ENCODE measurements at regions not wholly inside any gene's neighbourhood (a gene's known extent, or its start where the extent isn't known, plus 50 kb on each side); places are given as distances from the start of the nearest gene placed in this dataset.

DNA sequence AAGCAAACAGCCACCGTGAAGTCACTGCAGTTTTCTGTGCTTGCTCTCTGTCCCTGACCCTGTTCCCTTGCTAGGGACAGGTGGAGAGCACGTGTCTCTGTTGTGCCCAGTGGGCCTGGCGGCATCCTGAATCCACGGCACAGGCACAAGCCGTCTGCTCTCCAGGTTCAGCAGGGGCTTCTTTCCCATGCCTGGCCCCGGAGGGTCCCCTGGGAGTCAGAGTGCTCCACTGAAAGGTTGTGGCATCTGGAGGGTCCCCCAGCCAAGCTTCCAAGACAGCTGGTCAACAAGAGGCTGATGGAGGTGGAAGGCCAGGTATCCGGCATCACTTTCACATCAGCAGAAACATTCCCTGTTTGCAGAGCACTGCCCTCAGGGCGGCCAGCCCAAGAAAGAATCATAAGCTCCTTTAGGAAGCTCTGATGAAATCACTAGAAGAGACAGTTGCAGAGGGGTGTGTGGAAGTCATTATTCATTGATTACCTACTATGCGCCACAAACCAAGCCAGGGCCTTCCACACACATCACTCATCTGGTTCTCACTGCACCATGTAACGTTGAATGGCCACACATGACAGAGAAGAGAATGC, 346.4 kb upstream of the B3GAT1 start:
- POLR2A ChIA-PET, result no interaction called here
- TF ChIP-seq, protein P1, sequence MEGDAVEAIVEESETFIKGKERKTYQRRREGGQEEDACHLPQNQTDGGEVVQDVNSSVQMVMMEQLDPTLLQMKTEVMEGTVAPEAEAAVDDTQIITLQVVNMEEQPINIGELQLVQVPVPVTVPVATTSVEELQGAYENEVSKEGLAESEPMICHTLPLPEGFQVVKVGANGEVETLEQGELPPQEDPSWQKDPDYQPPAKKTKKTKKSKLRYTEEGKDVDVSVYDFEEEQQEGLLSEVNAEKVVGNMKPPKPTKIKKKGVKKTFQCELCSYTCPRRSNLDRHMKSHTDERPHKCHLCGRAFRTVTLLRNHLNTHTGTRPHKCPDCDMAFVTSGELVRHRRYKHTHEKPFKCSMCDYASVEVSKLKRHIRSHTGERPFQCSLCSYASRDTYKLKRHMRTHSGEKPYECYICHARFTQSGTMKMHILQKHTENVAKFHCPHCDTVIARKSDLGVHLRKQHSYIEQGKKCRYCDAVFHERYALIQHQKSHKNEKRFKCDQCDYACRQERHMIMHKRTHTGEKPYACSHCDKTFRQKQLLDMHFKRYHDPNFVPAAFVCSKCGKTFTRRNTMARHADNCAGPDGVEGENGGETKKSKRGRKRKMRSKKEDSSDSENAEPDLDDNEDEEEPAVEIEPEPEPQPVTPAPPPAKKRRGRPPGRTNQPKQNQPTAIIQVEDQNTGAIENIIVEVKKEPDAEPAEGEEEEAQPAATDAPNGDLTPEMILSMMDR (IDR thresholded peaks at IDR 0.05; ENCODE audit: control extremely low read depth, extremely low read depth, low read depth, missing control alignments), result no peak
- CTCF ChIA-PET, result no interaction called here
- no peak for DNase-seq (ENCODE audit: extremely low spot score)

DNA sequence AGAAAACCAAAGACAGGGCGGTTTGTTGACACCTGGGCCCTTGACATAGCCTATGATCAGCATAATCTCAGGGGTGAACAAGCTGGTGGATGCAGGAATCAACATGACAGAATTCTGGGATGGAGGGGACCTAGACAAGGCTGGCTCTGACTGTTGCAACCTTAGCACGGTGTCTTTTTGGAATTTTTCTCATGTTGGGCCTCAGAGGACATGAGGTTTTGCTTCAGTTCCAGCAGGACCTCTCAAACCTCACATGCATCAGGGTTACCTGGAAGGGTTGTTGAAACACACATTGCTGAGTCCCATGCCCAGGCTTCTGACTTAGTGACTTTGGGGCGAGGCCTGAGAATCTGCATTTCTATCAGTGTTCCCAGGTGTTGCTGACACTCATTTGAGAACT, 345.6 kb upstream of the B3GAT1 start:
- DNase-seq (ENCODE audit: extremely low spot score), result peak; percentile 3
- ChIA-PET CTCF (no interaction called here), POLR2A (no interaction called here)
- TF ChIP-seq, protein P1 (IDR thresholded peaks at IDR 0.05; ENCODE audit: control extremely low read depth, extremely low read depth, low read depth, missing control alignments), result no peak

DNA sequence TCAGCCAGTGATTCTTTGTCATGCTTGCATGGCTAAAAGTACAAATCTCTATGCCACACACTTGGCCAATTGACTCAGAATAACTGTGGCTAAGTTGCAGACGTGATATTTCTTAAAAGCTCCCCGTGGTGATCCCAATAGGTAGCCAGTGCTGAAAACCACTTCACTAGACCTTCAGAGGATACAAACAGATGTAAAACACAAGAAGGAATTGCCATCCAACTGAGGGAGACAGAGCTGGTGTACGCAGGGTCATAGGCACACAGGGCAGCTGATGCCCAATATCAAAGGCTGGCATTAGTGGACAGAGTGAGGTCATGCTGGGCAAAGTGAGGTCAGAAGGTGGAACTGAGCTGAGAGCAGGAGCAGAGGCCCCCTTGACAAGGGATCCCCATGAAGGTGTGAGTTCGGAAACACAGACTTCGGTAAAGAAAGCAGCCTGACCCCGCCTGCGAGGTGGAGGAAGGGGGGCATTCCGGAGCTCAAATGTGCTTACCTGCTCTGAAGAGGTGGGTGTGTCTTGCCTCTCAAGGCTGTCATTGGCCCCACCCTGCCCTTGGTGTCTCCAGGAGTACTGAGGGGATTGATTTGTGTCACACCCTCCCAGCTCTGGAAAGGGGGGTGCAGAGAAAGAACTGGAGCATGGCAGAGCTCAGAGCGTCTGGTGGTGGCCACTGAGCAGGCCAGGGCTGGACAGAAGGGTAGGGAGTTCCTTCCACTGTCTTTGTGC, 344.9 kb upstream of the B3GAT1 start:
- TF ChIP-seq, protein P1 (IDR thresholded peaks at IDR 0.05; ENCODE audit: control extremely low read depth, extremely low read depth, low read depth, missing control alignments), result no peak
- ChIA-PET CTCF (no interaction called here), POLR2A (no interaction called here)
- peak; percentile 2 for DNase-seq (ENCODE audit: extremely low spot score)

DNA sequence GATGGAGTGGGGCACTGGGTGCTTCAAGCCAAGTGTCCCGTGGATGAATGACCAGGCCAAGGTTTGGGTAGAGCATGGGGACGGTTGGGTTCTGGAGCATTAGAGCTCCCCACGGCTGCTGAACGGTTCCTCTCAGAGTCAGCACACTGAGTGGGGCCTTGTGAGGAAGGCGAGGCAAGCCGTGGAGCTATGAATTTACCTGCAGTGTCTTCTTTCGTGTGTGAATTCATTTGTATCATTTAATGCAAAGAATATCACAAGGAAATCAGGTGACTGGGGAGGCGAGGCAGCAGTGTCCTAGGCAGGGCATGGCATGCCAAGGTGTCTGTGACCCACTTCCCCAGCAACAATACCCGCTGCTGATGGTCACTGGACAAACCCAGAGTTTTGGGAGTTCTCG, 343.5 kb upstream of the B3GAT1 start:
- POLR2A ChIA-PET, result no interaction called here
- TF ChIP-seq, protein P1 (IDR thresholded peaks at IDR 0.05; ENCODE audit: control extremely low read depth, extremely low read depth, low read depth, missing control alignments), result no peak
- DNase-seq (ENCODE audit: extremely low spot score), result peak; percentile 2
- CTCF ChIA-PET, result no interaction called here

DNA sequence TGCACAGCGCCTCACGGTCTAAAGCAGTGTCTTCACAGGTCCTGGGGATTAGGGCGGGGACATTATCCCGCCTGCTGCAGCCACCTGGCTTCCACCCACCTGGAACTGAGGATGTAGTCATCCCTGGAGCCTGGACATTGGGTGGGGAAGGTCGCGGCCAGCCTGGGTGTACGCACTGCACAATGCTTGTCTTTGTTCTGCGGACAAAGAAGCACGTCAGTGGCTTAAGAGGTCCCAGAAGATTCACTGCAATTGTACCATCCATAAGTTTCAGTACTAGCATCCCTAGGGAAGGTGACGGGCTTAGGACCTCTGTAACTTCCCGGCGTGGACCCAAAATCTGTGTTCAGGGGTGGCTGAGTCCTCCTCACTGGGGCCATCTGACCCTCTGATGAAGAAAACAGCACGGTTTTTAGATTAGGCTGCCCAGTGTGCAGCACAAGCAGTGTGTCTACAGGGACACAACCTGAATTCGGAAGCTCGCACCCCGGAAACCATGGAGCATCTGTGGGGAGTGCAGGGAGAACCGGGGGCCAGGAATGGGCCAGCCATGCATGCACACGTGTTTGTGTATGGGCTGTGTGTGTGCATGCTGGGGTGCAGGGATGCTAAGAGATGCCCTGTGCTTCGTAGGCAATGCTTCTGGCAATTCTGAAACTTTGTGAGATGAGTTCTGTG, 342.6 kb upstream of the B3GAT1 start:
- ChIA-PET POLR2A (no interaction called here), CTCF (no interaction called here)
- TF ChIP-seq, protein P1 (IDR thresholded peaks at IDR 0.05; ENCODE audit: control extremely low read depth, extremely low read depth, low read depth, missing control alignments), result no peak

DNA sequence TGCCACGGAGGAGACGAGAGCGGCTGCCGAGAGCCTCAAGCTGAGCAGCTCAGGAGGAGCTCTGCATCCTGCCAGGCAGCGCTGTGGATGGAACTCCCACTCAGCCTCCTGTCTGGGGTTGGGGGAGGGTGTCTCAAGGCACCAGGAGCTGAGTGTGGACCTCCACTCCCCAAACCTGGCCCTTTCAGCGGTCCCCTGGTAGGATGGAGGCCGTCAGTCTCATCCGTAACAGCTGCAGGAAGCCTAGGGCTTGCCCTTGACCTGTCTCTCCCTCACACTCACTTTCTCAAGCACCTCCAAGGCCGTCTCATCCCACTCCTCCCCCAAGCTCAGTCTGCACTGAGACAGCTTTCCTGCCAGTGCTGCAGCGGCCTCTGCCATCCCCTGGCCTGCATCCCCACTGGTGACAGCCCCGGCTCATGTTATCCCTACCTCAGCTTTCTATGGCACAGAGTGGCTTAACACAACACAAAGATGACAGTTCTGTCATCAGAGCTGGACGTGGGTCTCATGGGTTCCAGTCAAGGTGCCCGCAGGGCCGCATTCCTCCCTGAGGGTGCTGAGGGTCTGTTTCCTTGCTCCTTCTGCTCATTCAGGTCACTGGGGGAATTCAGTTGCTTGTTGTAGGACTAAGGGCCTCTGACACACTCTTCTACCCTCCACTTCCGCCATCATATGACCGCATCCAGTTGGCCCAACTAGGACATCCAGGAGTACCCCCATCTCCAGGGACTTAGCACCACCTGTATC, 341.9 kb upstream of the B3GAT1 start:
- DNase-seq (ENCODE audit: extremely low spot score), result peak; percentile 3
- ChIA-PET CTCF (no interaction called here), POLR2A (no interaction called here)
- TF ChIP-seq, protein P1 (IDR thresholded peaks at IDR 0.05; ENCODE audit: control extremely low read depth, extremely low read depth, low read depth, missing control alignments), result no peak

More for the DNA sequence above, 342.6 kb upstream of the B3GAT1 start:
- DNase-seq (ENCODE audit: extremely low spot score), result peak; percentile 5

Measured in GM10248 (cell line).